Esophagus muscularis mucosa (tissue), 4 donors: ENCODE measurements at regions not wholly inside any gene's neighbourhood (a gene's known extent, or its start where the extent isn't known, plus 50 kb on each side); places are given as distances from the start of the nearest gene placed in this dataset.

Source experiments
- DNase-seq: peaks from one replicate; pipeline ENCODE4 v3.0.0-alpha.2; 2017; ENCODE audit errors: extremely low spot score
- H3K27ac ChIP-seq, 4 donors: fragments of 200-600 bp; sonication (generic); replicated peaks in 1 of 4; 1 replicate in 3 of 4; 2 replicates in 1 of 4; pipeline ENCODE4 v1.5.1; 2016 to 2019; ENCODE audit warnings: mild to moderate bottlenecking in 1 of 4
- H3K27me3 ChIP-seq, 4 donors: fragments of 200-600 bp; sonication (generic); one replicate each; pipeline versions ENCODE4 v1.5.1 to v1.6.0; 2016 to 2019
- H3K36me3 ChIP-seq, 4 donors: fragments of 200-600 bp; sonication (generic); one replicate each; pipeline ENCODE4 v1.5.1; 2016 to 2019
- H3K4me1 ChIP-seq, 4 donors: fragments of 200-600 bp; sonication (generic); one replicate each; pipeline ENCODE4 v1.5.1; 2016 to 2019
- H3K4me3 ChIP-seq, 4 donors: fragments of 200-600 bp; sonication (generic); 1 replicate in 2 of 4; 2 replicates in 2 of 4; pipeline ENCODE4 v1.5.1; 2016 to 2019; ENCODE audit warnings: mild to moderate bottlenecking in 4 of 4, moderate library complexity in 1 of 4
- H3K9me3 ChIP-seq, 4 donors: fragments of 200-600 bp; sonication (generic); 1 replicate in 3 of 4; 2 replicates in 1 of 4; pipeline ENCODE4 v1.5.1; 2016 to 2019
- EP300 ChIP-seq: sonication (generic); formaldehyde crosslinking; IDR thresholded peaks from one replicate; pipeline ENCODE4 v1.6.1; 2017; ENCODE audit warnings: antibody characterized with exemption
- POLR2A ChIP-seq: fragments of 450-650 bp; IDR thresholded peaks from one replicate; pipeline ENCODE4 v1.6.1; 2017; ENCODE audit warnings: antibody characterized with exemption, moderate library complexity, mild to moderate bottlenecking, low read depth
- POLR2AphosphoS5 ChIP-seq, 2 donors: sonication (generic); formaldehyde crosslinking; IDR thresholded peaks; one replicate each; pipeline ENCODE4 v1.6.1; 2017; ENCODE audit warnings: antibody characterized with exemption in 2 of 2
- WGBS: methylation state at CpG from one replicate; pipeline ENCODE4 v1.1.5; 2018; 5-methylcytosine and 5-hydroxymethylcytosine counted together
- intact Hi-C: fragments of 100-400 bp; cut with DNase I; formaldehyde crosslinking; loops from one replicate; pipeline ENCODE4 v1.15.1; 2023
- TF ChIP-seq, protein P1 (sequence below), 3 experiments: fragments of 200-600 bp in 2 of 3; fragments of 450-650 bp in 1 of 3; sonication (generic) in 2 of 3; IDR thresholded peaks; one replicate each; pipeline ENCODE4 v1.5.1; 2017 to 2019; ENCODE audit warnings: antibody characterized with exemption in 3 of 3, mild to moderate bottlenecking in 2 of 3, moderate library complexity in 1 of 3

DNA sequence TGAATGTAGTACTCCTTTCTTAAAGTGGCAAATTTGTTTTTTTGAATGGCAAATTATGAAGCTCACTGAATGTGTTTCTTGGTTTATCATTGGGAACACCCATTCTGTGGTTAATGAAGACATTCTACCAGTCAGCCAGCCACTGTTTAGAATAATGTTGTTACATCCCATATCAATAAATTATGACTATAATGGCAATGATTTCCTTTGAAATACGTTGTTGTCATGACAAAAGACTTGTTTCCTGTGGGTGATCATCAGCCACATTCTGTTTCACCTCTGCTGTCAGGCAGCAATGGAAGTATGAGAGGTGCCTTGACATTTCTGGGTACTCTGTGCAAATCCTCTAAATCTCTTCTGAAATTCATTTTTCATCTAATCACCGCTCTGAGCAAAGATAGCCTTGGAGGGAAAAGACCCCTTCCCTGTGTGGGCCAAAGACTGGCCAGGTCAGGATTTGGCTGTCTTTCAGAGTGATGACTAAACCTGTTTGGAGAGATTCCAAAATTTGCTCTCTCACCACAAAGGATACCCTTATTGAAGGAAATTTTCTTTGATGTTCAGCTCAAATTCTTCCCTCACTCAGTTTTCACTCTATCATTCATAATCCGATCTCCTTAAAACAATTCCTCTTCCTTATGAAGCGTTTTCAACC, 869.2 kb downstream of the BCL11A start:
- H3K27ac ChIP-seq, result no peak overlapping the region
- H3K4me3 ChIP-seq, result no peak overlapping the region
- H3K36me3 ChIP-seq, result no peaks in the 10 kb centered on the region
- H3K9me3 ChIP-seq, result peaks cover 0 to 5% (median 0%) of the 10 kb centered on the region in 4 donors
- TF ChIP-seq POLR2A, result no peak
- TF ChIP-seq, protein P1, sequence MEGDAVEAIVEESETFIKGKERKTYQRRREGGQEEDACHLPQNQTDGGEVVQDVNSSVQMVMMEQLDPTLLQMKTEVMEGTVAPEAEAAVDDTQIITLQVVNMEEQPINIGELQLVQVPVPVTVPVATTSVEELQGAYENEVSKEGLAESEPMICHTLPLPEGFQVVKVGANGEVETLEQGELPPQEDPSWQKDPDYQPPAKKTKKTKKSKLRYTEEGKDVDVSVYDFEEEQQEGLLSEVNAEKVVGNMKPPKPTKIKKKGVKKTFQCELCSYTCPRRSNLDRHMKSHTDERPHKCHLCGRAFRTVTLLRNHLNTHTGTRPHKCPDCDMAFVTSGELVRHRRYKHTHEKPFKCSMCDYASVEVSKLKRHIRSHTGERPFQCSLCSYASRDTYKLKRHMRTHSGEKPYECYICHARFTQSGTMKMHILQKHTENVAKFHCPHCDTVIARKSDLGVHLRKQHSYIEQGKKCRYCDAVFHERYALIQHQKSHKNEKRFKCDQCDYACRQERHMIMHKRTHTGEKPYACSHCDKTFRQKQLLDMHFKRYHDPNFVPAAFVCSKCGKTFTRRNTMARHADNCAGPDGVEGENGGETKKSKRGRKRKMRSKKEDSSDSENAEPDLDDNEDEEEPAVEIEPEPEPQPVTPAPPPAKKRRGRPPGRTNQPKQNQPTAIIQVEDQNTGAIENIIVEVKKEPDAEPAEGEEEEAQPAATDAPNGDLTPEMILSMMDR (IDR thresholded peaks at IDR 0.05), result no peak
- no peak for TF ChIP-seq EP300
- TF ChIP-seq POLR2AphosphoS5 (IDR thresholded peaks at IDR 0.05), result no peak
- H3K4me1 ChIP-seq, result no peaks in the 10 kb centered on the region
- no peak for DNase-seq
- 43% methylated on average over 4 of the region's 4 CpGs for WGBS
- intact Hi-C loops, result no loop called here
- no peaks in the 10 kb centered on the region for H3K27me3 ChIP-seq

DNA sequence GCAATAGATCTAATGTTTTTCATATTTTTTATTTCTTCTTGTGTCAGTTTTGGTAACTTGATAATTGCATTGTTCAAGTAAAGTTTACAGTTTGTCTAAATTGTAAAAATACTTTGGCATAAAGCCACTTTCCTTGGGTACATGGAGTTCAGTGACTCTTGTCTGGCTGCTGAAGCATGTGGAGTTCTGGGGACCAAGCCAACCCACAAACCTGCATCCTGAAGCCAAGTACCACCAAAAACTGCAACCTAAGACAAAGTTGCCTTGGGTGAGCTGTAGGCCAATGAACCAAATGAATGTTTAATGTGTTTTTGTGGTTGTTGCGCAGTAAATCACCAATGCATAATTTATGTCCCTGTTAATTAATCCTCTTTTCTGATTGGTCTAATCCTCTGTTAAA, 872.6 kb downstream of the BCL11A start:
- 94% methylated on average over 1 of the region's 1 CpG for WGBS
- Histone ChIP-seq H3K36me3 (no peaks in the 10 kb centered on the region), H3K4me3 (no peak overlapping the region), H3K9me3 (peaks cover 0 to 5% (median 0%) of the 10 kb centered on the region in 4 donors), H3K4me1 (no peaks in the 10 kb centered on the region), H3K27me3 (no peaks in the 10 kb centered on the region), H3K27ac (no peak overlapping the region)
- TF ChIP-seq POLR2AphosphoS5 (IDR thresholded peaks at IDR 0.05), result no peak
- TF ChIP-seq POLR2A, result no peak
- no peak for TF ChIP-seq EP300
- TF ChIP-seq, protein P1 (IDR thresholded peaks at IDR 0.05), result no peak
- intact Hi-C loops, result no loop called here
- DNase-seq, result no peak

DNA sequence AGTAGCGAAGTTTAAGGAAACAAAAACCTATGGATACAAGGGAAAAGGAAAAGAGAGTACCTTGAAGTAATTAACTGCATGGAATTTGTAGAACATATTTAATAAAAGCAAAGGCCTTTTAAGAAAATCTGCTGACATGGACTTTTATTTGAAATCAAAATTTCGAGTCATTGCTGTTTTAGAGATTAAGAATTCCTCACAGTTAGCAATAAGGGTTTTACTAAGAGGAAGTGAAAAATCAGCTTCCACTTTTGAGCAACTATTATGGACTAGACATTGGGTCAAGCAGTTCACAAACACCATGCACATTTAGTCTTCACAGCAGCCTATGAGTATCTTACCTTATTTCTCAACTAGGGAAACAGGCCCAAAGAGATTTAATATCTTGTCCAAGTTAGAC, 876.3 kb downstream of the BCL11A start:
- Histone ChIP-seq H3K9me3 (peaks cover 0 to 5% (median 0%) of the 10 kb centered on the region in 4 donors), H3K4me3 (no peak overlapping the region), H3K4me1 (no peaks in the 10 kb centered on the region), H3K36me3 (no peaks in the 10 kb centered on the region), H3K27ac (no peak overlapping the region), H3K27me3 (no peaks in the 10 kb centered on the region)
- TF ChIP-seq, protein P1 (IDR thresholded peaks at IDR 0.05), result no peak
- TF ChIP-seq EP300 (no peak), POLR2A (no peak)
- intact Hi-C loops, result no loop called here
- 82% methylated on average over 2 of the region's 2 CpGs for WGBS
- DNase-seq, result no peak

DNA sequence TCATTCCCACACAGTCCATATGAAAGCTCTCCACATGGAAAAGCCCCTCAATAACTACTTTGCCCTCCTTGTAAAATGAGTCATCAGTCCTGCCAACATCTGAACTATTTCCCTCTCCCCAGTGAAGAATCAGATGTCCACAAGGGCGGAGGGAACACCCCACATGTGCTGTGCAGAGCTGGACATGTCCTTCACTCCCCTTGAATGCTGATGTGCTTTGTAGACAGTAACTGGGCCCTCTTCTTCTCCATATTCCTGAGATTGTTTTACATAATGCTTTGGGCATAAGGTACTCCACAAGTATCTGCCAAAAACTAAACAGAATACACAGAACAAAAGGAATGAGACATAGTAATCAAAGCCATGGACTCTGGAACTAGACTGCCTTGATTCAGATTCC, 879.4 kb downstream of the BCL11A start:
- no peaks in the 10 kb centered on the region for H3K27me3 ChIP-seq
- intact Hi-C loops, result no loop called here
- WGBS, result 85% methylated on average over 1 of the region's 1 CpG
- H3K36me3 ChIP-seq, result no peaks in the 10 kb centered on the region
- no peak for DNase-seq
- no peaks in the 10 kb centered on the region for H3K4me1 ChIP-seq
- no peaks in the 10 kb centered on the region for H3K9me3 ChIP-seq
- H3K27ac ChIP-seq, result no peak overlapping the region
- no peak overlapping the region for H3K4me3 ChIP-seq
- no peak for TF ChIP-seq EP300

DNA sequence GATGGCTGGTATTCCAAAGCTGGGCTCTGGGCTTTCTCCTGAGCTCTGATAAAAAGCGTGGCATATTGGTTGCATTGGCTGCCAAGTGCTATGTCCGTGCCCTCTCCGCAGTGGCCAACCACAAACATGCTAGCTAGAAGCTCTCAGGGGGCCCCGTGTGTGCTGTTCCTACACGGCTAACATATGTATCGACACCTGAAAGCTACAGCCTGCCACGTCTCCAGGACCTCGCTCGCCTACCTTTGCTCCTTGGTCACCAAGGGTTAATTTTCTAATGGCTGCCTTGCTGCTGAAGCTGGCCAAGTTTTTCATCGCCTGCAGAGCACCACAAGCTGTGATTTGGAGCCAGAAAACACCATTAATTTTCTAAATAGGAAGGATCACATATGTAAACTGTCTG, 888.4 kb downstream of the BCL11A start:
- intact Hi-C loops, result no loop called here
- WGBS, result 72% methylated on average over 10 of the region's 10 CpGs
- no peak overlapping the region for H3K27ac ChIP-seq
- H3K4me3 ChIP-seq, result no peak overlapping the region
- no peaks in the 10 kb centered on the region for H3K4me1 ChIP-seq
- H3K36me3 ChIP-seq, result no peaks in the 10 kb centered on the region
- no peak for DNase-seq
- no peaks in the 10 kb centered on the region for H3K9me3 ChIP-seq
- H3K27me3 ChIP-seq, result peaks cover 0 to 3% (median 0%) of the 10 kb centered on the region in 4 donors
- TF ChIP-seq POLR2A (no peak), EP300 (no peak), POLR2AphosphoS5 (IDR thresholded peaks at IDR 0.05) (no peak)
- TF ChIP-seq, protein P1 (IDR thresholded peaks at IDR 0.05), result no peak
